NCI-H146 (cell line): ENCODE measurements at regions not wholly inside any gene's neighbourhood (a gene's known extent, or its start where the extent isn't known, plus 50 kb on each side); places are given as distances from the start of the nearest gene placed in this dataset.
A peak's percentile ranks its signal among the peaks of the same experiment; 100 is the strongest.

Experiments used
- DNase-seq: peaks from one replicate; lab custom pipeline; 2025; lab: John Stamatoyannopoulos, UW

GRCh38 chr6:48818052-48818412, 645.0 kb downstream of the MMUT start:
- DNase-seq = no peak

- no peak for DNase-seq
Measured at GRCh38 chr6:48817333-48818051, 645.6 kb downstream of the MMUT start.

GRCh38 chr6:48814957-48815356, 648.1 kb downstream of the MMUT start:
- no peak for DNase-seq

GRCh38 chr6:48813836-48814235, 649.2 kb downstream of the MMUT start:
- no peak for DNase-seq

- DNase-seq = no peak
Measured at GRCh38 chr6:48809700-48810099, 653.4 kb downstream of the MMUT start.

GRCh38 chr6:48809245-48809644, 653.8 kb downstream of the MMUT start:
- DNase-seq = no peak

GRCh38 chr6:48798296-48798695, 664.8 kb downstream of the MMUT start:
- no peak for DNase-seq

GRCh38 chr6:48782225-48782624, 671.2 kb upstream of the PTCHD4 start:
- DNase-seq = no peak

- DNase-seq = no peak
Measured at GRCh38 chr6:48777411-48777810, 666.4 kb upstream of the PTCHD4 start.

GRCh38 chr6:48775157-48775556, 664.2 kb upstream of the PTCHD4 start:
- DNase-seq = no peak

- no peak for DNase-seq
Measured at GRCh38 chr6:48774276-48774675, 663.3 kb upstream of the PTCHD4 start.

GRCh38 chr6:48766349-48766748, 655.4 kb upstream of the PTCHD4 start:
- peak; percentile 1 for DNase-seq

- peak; percentile 88 for DNase-seq
Measured at GRCh38 chr6:48765352-48765961, 654.5 kb upstream of the PTCHD4 start.

- no peak for DNase-seq
Measured at GRCh38 chr6:48764286-48765044, 653.5 kb upstream of the PTCHD4 start.

- no peak for DNase-seq
Measured at GRCh38 chr6:48757661-48758060, 646.7 kb upstream of the PTCHD4 start.

GRCh38 chr6:48755315-48755714, 644.3 kb upstream of the PTCHD4 start:
- no peak for DNase-seq

- DNase-seq = no peak
Measured at GRCh38 chr6:48754641-48755040, 643.6 kb upstream of the PTCHD4 start.

- no peak for DNase-seq
Measured at GRCh38 chr6:48750861-48751260, 639.9 kb upstream of the PTCHD4 start.

GRCh38 chr6:48747471-48747870, 636.5 kb upstream of the PTCHD4 start:
- no peak for DNase-seq

- DNase-seq = no peak
Measured at GRCh38 chr6:48747040-48747439, 636.0 kb upstream of the PTCHD4 start.

GRCh38 chr6:48744948-48745347, 634.0 kb upstream of the PTCHD4 start:
- DNase-seq = no peak

- DNase-seq = no peak
Measured at GRCh38 chr6:48743738-48744137, 632.7 kb upstream of the PTCHD4 start.

GRCh38 chr6:48736501-48737206, 625.7 kb upstream of the PTCHD4 start:
- DNase-seq = no peak
